ENCODE measurements at regions not wholly inside any gene's neighbourhood (a gene's known extent, or its start where the extent isn't known, plus 50 kb on each side); places are given as distances from the start of the nearest gene placed in this dataset.

DNA sequence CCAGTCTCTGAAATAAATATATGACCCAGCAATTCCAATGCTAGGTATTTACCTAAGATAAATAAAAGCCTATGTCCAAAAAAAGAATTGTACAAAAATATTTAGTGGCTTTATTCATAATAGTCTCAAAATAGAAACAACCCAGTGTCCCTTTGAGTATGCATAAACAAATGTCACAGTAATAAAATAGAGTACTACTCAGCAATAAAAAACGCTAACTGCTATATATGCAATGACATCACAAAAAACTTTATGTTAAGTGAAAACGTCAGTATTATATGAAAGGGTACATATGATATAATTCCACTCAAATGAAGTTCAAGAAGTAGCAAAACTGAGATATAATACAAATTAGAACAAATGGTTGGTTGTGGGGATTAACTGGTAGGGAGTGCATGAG, 286.5 kb upstream of the MAN1A1 start:
- Histone ChIP-seq H3K4me1 (no peaks in the 10 kb centered on the region), H3K9me3 (no peaks in the 10 kb centered on the region), H3K36me3 (no peaks in the 10 kb centered on the region), H3K27me3 (no peaks in the 10 kb centered on the region), H3K4me3 (no peak overlapping the region), H3K27ac (no peak overlapping the region)
- ATAC-seq, result no peak
- intact Hi-C loops (cut with DNase I), result no loop called here
- TF ChIP-seq CTCF (IDR thresholded peaks at IDR 0.05), result no peak
- no peak for DNase-seq

- intact Hi-C loops (cut with DNase I), result no loop called here
- no peaks in the 10 kb centered on the region for H3K9me3 ChIP-seq
- no peak for DNase-seq
- no peak overlapping the region for H3K4me3 ChIP-seq
- no peaks in the 10 kb centered on the region for H3K36me3 ChIP-seq
- no peaks in the 10 kb centered on the region for H3K27me3 ChIP-seq
- no peak for ATAC-seq
- TF ChIP-seq CTCF (IDR thresholded peaks at IDR 0.05), result no peak
- no peak overlapping the region for H3K27ac ChIP-seq
- no peaks in the 10 kb centered on the region for H3K4me1 ChIP-seq
These were observed 283.9 kb upstream of the MAN1A1 start for GRCh38 chr6:119633461-119633860.

DNA sequence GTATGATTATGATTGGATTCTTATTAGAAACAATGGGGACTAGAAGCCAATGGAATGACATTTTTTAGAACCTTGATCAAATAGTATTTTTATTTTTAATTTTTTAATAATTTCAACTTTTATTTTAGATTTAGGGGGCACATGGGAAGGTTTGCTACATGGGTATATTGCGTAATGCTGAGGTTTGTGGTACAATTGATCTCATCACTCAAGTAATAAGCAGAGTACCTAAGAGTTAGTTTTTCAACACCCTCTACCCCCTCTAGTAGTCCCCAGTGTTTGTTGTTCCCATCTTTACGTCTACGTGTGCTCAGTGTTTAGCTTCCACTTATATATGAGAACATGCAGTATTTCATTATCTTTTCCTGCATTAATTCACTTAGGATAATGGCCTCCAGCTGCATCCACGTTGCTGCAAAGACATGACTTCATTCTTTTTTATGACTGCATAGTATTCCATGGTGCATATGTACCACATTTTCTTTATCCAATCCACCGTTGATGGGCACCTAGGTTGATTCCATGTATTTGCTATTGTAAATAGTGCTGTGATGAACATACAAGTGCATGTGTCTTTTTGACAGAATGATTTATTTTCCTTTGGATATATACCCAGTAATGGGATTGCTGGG, 281.1 kb upstream of the MAN1A1 start:
- ATAC-seq (no peak), DNase-seq (no peak)
- Histone ChIP-seq H3K36me3 (no peaks in the 10 kb centered on the region), H3K9me3 (no peaks in the 10 kb centered on the region), H3K27me3 (no peaks in the 10 kb centered on the region), H3K4me1 (no peaks in the 10 kb centered on the region), H3K27ac (no peak overlapping the region), H3K4me3 (no peak overlapping the region)
- TF ChIP-seq CTCF (IDR thresholded peaks at IDR 0.05), result no peak
- intact Hi-C loops (cut with DNase I), result no loop called here

GRCh38 chr6:119628691-119629594, 279.4 kb upstream of the MAN1A1 start:
- no peak overlapping the region for H3K27ac ChIP-seq
- DNase-seq (no peak), ATAC-seq (no peak)
- intact Hi-C loops (cut with DNase I), result no loop called here
- H3K4me3 ChIP-seq, result no peak overlapping the region
- TF ChIP-seq CTCF (IDR thresholded peaks at IDR 0.05), result no peak
- no peaks in the 10 kb centered on the region for H3K36me3 ChIP-seq
- H3K4me1 ChIP-seq, result no peaks in the 10 kb centered on the region
- H3K27me3 ChIP-seq, result no peaks in the 10 kb centered on the region
- no peaks in the 10 kb centered on the region for H3K9me3 ChIP-seq

- Histone ChIP-seq H3K9me3 (no peaks in the 10 kb centered on the region), H3K4me1 (no peaks in the 10 kb centered on the region), H3K27me3 (no peaks in the 10 kb centered on the region), H3K4me3 (no peak overlapping the region), H3K27ac (no peak overlapping the region), H3K36me3 (no peaks in the 10 kb centered on the region)
- TF ChIP-seq CTCF (IDR thresholded peaks at IDR 0.05), result no peak
- ATAC-seq (no peak), DNase-seq (no peak)
- intact Hi-C loops (cut with DNase I), result no loop called here
These were observed 278.5 kb upstream of the MAN1A1 start for GRCh38 chr6:119627908-119628669.

Measured in upper lobe of right lung (tissue), 1 donor.